Upper lobe of left lung (tissue), 4 donors: ENCODE measurements at regions not wholly inside any gene's neighbourhood (a gene's known extent, or its start where the extent isn't known, plus 50 kb on each side); places are given as distances from the start of the nearest gene placed in this dataset.

Experiments
- CTCF ChIP-seq, 6 experiments: fragments of 450-650 bp in 4 of 6; fragments of 200-600 bp in 2 of 6; sonication (generic) in 2 of 6; IDR thresholded peaks; one replicate each; pipeline ENCODE4 v1.5.1; 2016 to 2019; ENCODE audit warnings: antibody characterized with exemption in 6 of 6
- EP300 ChIP-seq, 4 donors: sonication (generic); formaldehyde crosslinking; IDR thresholded peaks; one replicate each; pipeline ENCODE4 v1.5.1; 2017; ENCODE audit warnings: antibody characterized with exemption in 4 of 4, control low read depth in 2 of 4
- POLR2A ChIP-seq, 4 donors: fragments of 450-650 bp; IDR thresholded peaks; one replicate each; pipeline ENCODE4 v1.5.1; 2016 to 2017; ENCODE audit warnings: antibody characterized with exemption in 4 of 4, mild to moderate bottlenecking in 2 of 4

- TF ChIP-seq CTCF (IDR thresholded peaks at IDR 0.05) (no peak), EP300 (IDR thresholded peaks at IDR 0.05) (no peak), POLR2A (IDR thresholded peaks at IDR 0.05) (no peak)
These were observed 204.3 kb upstream of the RSPO3 start for GRCh38 chr6:126914172-126914571.
